GM23338 (cell line): ENCODE measurements at regions not wholly inside any gene's neighbourhood (a gene's known extent, or its start where the extent isn't known, plus 50 kb on each side); places are given as distances from the start of the nearest gene placed in this dataset.
"Not testable (repeated sequence)": the region's sequence is repeated elsewhere in the genome, so short reads cannot be mapped to it uniquely, and the experiment has no call there.

Source experiments
- CREB1 ChIP-seq: fragments of 250-450 bp; sonication (Bioruptor Pico); IDR thresholded peaks from 2 replicates; pipeline ENCODE4 v1.5.0; 2020; ENCODE audit warnings: low read depth, mild to moderate bottlenecking, moderate library complexity
- EZH2 ChIP-seq: fragments of 200-600 bp; sonication (generic); IDR thresholded peaks from one replicate; pipeline ENCODE4 v1.8.0; 2017; ENCODE audit warnings: antibody characterized with exemption, mild to moderate bottlenecking, low read depth; ENCODE audit not compliant: unreplicated experiment
- EZH2phosphoT487 ChIP-seq: fragments of 200-600 bp; sonication (generic); IDR thresholded peaks from one replicate; pipeline ENCODE4 v1.8.1; 2018; ENCODE audit warnings: antibody characterized with exemption; ENCODE audit not compliant: unreplicated experiment
- POLR2AphosphoS5 ChIP-seq: IDR thresholded peaks from 2 replicates; pipeline ENCODE4 v1.6.1; 2016; ENCODE audit warnings: antibody characterized with exemption, low read depth
- ZNF331 ChIP-seq: fragments of 250-450 bp; sonication (Bioruptor Pico); IDR thresholded peaks from 2 replicates; pipeline ENCODE4 v1.5.0; 2020; ENCODE audit warnings: low read depth, mild to moderate bottlenecking, moderate library complexity
- TF ChIP-seq, protein P1 (sequence below), 2 experiments: fragments of 200-600 bp in 1 of 2; sonication (generic) in 1 of 2; conservative IDR thresholded peaks; 2 replicates each; pipeline versions ENCODE4 v1.5.1 to v1.6.1; 2016 to 2017; ENCODE audit warnings: antibody characterized with exemption in 2 of 2, low read depth in 2 of 2, mild to moderate bottlenecking in 2 of 2, moderate library complexity in 1 of 2
- TF ChIP-seq, protein P2 (sequence below): IDR thresholded peaks from one replicate; pipeline ENCODE4 v1.6.1; 2018; ENCODE audit warnings: antibody characterized with exemption; ENCODE audit not compliant: unreplicated experiment

DNA sequence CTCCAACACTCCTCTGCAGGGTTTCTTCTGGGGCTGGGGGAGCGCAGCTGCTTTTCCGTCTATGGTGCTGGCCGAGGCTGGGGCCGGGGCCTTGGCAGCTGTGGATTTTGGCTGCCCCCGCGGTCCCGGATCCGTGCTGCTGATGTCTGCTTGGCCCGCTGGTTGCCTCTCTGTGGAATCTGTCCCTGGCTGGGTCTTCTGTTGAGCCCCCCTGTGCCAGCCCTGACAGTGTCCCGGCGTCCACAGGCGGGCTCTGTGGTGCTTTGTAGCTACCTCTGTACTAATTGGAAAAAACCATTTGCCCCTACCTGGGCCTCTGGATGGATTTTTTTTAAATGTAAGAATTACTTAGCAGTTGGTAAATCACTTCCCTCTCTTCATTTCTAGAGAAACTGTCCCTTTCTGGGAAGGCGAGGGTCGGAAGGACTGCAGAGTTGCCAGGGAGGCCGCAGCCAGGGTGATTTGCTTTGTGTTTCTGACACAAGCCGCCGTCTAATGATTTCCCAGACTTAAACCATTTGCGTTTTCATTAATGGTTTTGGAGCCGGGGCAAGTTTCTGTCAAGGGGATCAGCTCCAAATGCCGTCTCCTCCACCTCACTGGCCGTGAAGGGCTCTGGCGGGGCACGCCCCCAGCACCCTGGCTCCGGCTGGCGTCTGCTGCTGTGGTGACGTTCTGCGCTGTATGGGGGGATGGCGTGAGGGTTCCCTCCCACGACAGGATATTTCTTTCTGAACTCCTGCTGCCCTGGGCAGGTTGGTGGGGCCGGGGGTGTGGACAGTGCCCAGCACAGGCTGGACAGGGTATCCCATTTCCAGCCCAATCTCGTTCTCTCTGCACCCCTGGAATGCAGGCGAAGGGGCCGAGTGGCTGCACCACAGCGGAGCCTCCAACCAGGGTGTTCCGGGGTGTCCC is 201.7 kb downstream of the LAT start:
- TF ChIP-seq, protein P1, sequence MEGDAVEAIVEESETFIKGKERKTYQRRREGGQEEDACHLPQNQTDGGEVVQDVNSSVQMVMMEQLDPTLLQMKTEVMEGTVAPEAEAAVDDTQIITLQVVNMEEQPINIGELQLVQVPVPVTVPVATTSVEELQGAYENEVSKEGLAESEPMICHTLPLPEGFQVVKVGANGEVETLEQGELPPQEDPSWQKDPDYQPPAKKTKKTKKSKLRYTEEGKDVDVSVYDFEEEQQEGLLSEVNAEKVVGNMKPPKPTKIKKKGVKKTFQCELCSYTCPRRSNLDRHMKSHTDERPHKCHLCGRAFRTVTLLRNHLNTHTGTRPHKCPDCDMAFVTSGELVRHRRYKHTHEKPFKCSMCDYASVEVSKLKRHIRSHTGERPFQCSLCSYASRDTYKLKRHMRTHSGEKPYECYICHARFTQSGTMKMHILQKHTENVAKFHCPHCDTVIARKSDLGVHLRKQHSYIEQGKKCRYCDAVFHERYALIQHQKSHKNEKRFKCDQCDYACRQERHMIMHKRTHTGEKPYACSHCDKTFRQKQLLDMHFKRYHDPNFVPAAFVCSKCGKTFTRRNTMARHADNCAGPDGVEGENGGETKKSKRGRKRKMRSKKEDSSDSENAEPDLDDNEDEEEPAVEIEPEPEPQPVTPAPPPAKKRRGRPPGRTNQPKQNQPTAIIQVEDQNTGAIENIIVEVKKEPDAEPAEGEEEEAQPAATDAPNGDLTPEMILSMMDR (conservative IDR thresholded peaks at IDR 0.05; ENCODE audit: low read depth in 2 of 2), result not testable (repeated sequence)
- not testable (repeated sequence) for TF ChIP-seq CREB1 (CRISPR knock-in tag); EZH2; ZNF331 (CRISPR knock-in tag); POLR2AphosphoS5; EZH2phosphoT487
- TF ChIP-seq, protein P2, sequence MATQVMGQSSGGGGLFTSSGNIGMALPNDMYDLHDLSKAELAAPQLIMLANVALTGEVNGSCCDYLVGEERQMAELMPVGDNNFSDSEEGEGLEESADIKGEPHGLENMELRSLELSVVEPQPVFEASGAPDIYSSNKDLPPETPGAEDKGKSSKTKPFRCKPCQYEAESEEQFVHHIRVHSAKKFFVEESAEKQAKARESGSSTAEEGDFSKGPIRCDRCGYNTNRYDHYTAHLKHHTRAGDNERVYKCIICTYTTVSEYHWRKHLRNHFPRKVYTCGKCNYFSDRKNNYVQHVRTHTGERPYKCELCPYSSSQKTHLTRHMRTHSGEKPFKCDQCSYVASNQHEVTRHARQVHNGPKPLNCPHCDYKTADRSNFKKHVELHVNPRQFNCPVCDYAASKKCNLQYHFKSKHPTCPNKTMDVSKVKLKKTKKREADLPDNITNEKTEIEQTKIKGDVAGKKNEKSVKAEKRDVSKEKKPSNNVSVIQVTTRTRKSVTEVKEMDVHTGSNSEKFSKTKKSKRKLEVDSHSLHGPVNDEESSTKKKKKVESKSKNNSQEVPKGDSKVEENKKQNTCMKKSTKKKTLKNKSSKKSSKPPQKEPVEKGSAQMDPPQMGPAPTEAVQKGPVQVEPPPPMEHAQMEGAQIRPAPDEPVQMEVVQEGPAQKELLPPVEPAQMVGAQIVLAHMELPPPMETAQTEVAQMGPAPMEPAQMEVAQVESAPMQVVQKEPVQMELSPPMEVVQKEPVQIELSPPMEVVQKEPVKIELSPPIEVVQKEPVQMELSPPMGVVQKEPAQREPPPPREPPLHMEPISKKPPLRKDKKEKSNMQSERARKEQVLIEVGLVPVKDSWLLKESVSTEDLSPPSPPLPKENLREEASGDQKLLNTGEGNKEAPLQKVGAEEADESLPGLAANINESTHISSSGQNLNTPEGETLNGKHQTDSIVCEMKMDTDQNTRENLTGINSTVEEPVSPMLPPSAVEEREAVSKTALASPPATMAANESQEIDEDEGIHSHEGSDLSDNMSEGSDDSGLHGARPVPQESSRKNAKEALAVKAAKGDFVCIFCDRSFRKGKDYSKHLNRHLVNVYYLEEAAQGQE, result not testable (repeated sequence)
